ENCODE measurements at regions not wholly inside any gene's neighbourhood (a gene's known extent, or its start where the extent isn't known, plus 50 kb on each side); places are given as distances from the start of the nearest gene placed in this dataset.

- TF ChIP-seq CTCF (IDR thresholded peaks at IDR 0.05) (no peak), CHD2 (IDR thresholded peaks at IDR 0.05; ENCODE audit: low read length, partially characterized antibody) (no peak), ELF1 (IDR thresholded peaks at IDR 0.05) (no peak), POLR2AphosphoS5 (IDR thresholded peaks at IDR 0.05; ENCODE audit: low read depth, low read length) (no peak; the same call in 1 of the 2 replicates), SMC3 (IDR thresholded peaks at IDR 0.05; ENCODE audit: low read depth, low read length) (no peak), REST (IDR thresholded peaks at IDR 0.05; ENCODE audit: low read depth, low read length) (no peak), RAD21 (IDR thresholded peaks at IDR 0.05; ENCODE audit: low read length) (no peak), EZH2phosphoT487 (IDR thresholded peaks at IDR 0.05; ENCODE audit: borderline replicate concordance, low read depth) (no peak), GATA2 (CRISPR knock-in tag; IDR thresholded peaks at IDR 0.05) (no peak), GABPA (IDR thresholded peaks at IDR 0.05; ENCODE audit: low read depth) (no peak), JUND (IDR thresholded peaks at IDR 0.05) (peak; percentile 35; the same call in 1 of the 2 replicates), YY1 (IDR thresholded peaks at IDR 0.05; ENCODE audit: low read depth) (no peak), FOXJ3 (CRISPR knock-in tag; IDR thresholded peaks at IDR 0.05) (no peak)
Observed at GRCh38 chr6:21856456-21856825, 262.9 kb downstream of the SOX4 start.
